Fibroblast of the aortic adventitia (primary cell): ENCODE measurements at regions not wholly inside any gene's neighbourhood (a gene's known extent, or its start where the extent isn't known, plus 50 kb on each side); places are given as distances from the start of the nearest gene placed in this dataset.

ENCODE experiments used
- DNase-seq: peaks from one replicate; pipeline ENCODE4 v3.0.0-alpha.2; 2010; ENCODE audit warnings: low read depth
- H3K4me3 ChIP-seq: 2 replicates; pipeline ENCODE4 v1.5.1; 2011; ENCODE audit warnings: low read depth, mild to moderate bottlenecking, control low read depth, low read length, moderate library complexity
- TF ChIP-seq, protein P1 (sequence below): IDR thresholded peaks from 2 replicates; pipeline ENCODE4 v1.5.1; 2011; ENCODE audit warnings: mild to moderate bottlenecking, low read length, control low read depth, inconsistent platforms; ENCODE audit not compliant: insufficient read depth

DNA sequence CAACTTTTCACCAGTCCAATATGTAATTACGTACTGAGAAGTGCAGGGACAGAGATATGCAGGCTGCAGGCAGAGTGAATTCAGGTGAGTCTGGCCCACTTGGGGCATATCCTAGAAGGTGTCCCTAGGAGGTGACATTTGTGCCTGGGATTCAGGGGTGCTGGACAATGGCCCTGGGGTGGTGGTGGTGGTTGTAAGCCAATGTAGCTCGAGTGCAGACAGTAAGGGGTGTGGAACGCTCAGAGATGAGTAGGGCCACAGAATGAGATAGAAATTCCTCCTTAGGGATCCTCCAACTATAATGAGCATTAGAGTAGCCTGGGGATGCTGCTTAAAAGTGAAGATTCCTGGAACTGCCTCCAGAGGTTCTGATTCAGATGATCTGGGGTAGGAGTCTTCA, 221.7 kb upstream of the MPHOSPH6 start:
- TF ChIP-seq, protein P1, sequence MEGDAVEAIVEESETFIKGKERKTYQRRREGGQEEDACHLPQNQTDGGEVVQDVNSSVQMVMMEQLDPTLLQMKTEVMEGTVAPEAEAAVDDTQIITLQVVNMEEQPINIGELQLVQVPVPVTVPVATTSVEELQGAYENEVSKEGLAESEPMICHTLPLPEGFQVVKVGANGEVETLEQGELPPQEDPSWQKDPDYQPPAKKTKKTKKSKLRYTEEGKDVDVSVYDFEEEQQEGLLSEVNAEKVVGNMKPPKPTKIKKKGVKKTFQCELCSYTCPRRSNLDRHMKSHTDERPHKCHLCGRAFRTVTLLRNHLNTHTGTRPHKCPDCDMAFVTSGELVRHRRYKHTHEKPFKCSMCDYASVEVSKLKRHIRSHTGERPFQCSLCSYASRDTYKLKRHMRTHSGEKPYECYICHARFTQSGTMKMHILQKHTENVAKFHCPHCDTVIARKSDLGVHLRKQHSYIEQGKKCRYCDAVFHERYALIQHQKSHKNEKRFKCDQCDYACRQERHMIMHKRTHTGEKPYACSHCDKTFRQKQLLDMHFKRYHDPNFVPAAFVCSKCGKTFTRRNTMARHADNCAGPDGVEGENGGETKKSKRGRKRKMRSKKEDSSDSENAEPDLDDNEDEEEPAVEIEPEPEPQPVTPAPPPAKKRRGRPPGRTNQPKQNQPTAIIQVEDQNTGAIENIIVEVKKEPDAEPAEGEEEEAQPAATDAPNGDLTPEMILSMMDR = no peak
- H3K4me3 ChIP-seq = no peak overlapping the region
- no peak for DNase-seq

DNA sequence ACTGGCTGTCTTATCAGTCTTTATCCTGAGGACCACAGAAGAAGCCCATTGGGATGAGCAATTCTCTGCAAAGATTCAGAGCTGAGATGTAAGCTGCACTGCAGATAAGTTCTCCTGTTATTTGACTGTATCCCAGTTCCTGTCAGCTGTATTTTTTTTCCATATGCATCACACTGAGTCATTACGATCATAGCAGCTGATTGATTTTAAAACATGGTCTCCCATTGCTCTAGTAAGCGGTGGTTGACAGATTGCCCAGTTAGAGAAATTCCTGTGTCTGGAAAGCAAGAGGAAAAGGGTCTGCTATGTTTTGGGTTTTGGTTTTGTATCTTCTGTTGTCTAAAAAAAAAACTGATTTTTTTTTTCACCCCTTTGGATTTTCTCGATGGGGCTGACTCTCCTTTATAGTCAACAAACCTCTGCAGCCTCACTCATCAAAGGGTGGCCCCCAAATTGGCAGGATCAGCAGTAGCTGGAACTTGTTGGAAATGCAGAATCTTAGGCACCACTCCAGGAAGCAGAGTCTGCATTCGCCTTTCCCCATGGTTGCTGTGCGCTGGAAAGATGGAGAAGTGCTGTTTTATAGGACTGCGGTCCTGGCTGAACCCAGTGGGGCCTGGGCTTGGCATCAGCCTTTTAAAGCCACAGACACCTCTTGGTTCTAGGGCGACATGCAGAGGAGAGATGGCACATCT, 220.1 kb upstream of the MPHOSPH6 start:
- TF ChIP-seq, protein P1 = no peak
- DNase-seq = no peak
- H3K4me3 ChIP-seq = no peak overlapping the region

DNA sequence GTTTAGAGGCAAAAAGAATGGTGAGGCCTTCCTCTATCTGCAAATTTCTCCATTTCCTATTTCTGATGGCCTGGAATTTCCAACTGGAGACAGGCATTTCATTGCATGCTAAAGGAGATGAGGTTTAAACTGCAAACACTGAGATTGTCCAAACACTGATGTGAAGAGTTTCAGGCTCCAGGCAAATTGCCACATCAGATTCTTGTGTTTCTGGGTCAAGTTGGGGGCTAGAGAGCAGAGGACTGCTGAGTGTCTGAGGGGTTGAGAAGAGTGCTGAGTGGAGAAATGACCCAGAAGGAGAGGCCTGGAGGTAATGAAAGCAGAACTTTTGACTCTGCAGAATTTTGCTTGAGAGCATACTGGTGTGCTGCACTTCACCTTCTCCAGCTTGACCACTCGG, 216.7 kb upstream of the MPHOSPH6 start:
- TF ChIP-seq, protein P1 = no peak
- DNase-seq = no peak
- H3K4me3 ChIP-seq = no peak overlapping the region

DNA sequence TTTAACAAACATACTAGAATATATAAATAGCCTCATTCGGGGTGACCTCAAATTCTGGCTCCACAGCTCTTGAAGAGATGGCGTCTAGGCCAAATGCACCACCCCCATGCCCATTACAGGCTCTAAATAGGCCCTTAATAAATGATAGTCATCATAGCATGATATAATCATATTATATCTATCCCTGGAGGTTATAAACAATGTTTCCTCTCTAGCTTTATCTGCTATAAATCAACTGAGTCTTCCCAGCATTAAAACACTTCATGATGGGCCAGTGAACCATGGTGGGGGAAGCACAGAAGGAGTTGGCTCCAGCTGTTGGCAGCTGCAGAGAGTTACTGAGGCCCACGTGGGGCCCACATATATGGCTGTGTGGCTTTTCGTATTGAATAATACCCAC, 214.9 kb upstream of the MPHOSPH6 start:
- TF ChIP-seq, protein P1 = no peak
- no peak for DNase-seq
- H3K4me3 ChIP-seq = no peak overlapping the region

DNA sequence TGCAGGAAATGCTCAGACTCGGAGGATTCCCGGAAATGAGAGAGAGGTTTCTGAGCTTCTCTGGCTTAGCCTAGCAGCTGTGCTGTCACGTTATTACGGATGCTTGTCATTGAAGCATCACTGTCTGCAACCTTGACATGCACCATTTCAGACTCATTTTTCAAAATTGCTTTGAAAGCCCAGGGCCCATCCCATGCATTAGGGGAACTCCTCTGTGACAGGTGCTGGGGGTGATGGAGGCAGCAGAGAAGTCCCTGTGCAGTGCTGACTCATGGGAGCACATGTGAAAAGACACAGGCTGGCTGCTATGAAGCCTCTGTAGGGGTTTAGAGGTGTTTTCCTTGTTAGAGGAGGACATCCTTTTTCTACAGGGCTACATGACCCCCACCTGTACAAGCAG, 214.0 kb upstream of the MPHOSPH6 start:
- no peak overlapping the region for H3K4me3 ChIP-seq
- TF ChIP-seq, protein P1 = no peak
- DNase-seq = no peak

DNA sequence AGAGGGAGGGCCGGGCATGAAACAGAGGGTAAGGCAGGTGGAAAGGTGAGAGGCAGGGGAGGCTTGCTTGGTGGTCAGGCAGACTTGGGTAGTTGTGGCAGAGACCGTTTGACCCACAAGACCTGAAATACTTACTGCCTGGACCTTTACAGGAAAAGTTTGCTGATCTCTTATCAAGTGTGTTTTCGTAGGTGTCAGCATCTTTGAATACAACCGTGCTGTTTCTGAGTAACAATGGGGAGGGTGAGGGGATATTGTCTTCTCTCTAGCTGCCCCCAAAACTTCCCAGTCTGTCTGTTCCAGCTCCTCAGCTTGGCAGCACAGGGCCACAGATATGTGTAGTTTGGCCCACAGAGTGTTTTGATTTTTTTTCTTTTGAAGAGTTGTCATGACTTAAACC, 212.5 kb upstream of the MPHOSPH6 start:
- TF ChIP-seq, protein P1 = no peak
- H3K4me3 ChIP-seq = no peak overlapping the region
- DNase-seq = no peak

DNA sequence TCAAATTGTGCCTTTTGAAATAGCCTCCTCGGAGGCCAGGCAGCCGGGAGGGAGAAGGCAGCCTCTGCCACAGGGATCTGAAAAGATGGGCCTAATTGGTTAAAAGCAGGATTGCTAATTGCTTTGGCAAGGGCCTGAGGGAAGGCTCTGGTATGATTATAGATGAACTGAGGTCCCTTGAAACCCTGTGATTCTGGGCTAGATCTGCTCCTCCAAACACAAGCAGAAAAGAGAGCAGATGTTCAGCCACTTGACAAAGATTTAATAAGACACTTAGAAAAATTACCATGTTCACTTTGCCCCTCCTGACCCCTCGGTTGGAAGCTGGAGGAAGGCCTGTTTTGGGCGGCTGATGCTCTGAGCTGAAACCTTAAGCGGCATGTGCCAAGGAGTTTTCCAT, 209.5 kb upstream of the MPHOSPH6 start:
- TF ChIP-seq, protein P1 = no peak
- H3K4me3 ChIP-seq = no peak overlapping the region
- DNase-seq = no peak
